Stimulated activated naive CD4-positive, alpha-beta T cell (primary cell): ENCODE measurements at regions not wholly inside any gene's neighbourhood (a gene's known extent, or its start where the extent isn't known, plus 50 kb on each side); places are given as distances from the start of the nearest gene placed in this dataset.

Experiments
- DNase-seq, 6 experiments: peaks; one replicate each; lab custom pipeline; 2025; lab: John Stamatoyannopoulos, UW

GRCh38 chr9:73011956-73012355 is 59.1 kb upstream of the ALDH1A1 start:
- no peak for DNase-seq

DNA sequence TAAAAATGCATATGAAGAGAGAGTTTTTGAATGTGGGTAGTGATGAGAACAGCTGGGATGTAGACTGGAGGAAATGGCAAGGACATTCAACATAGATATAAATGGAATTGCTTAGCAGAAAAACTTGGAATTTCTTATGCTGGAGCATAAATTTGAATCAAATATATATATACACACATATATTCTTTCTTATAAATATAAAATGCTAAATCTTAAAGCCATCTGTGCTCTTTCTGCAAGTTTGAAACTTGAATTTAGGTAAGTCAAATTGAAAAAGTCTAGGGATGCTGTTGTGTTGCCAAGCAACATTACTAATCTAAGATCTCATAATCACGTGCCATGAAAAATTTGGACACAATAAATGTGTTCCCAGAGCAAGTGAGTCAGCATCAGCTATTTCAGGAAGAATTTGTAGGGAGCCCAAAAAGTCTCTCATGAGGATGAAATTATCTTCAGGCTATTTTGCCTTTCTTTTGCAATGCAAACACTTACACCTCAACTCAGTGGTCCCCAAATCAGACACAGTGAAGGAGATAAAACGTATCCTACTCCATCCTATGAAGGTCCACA is 58.4 kb upstream of the ALDH1A1 start:
- DNase-seq: no peak

DNA sequence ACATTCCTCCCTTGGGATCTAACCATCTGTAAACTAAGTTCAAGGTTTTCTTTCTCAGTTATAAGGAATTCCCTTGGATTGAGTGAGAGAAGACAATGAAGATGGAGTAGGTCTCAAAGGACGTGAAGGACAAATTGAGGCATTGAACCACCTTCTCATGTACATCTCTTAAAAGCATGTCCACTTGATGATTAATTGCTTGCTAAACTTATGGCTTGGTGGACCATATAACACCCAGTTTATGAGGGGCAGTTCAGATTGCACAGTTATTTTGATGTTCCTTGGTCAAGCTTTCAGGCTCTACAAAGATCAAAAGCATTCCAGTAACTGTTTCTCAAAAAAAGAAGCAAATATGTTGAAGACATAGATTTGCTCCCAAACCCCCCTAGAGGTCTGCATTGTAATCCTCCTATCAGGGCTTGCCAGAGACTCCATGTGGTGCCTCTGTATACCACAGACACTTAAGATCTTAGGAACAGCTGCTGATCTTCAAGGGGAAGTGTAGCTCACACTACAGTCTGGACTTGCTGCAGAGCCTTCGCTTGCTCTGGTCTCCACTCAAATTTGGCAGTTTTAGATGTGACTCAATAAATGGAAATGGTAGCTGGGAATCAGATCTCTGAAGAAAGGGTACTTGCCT is 56.9 kb upstream of the ALDH1A1 start:
- DNase-seq: no peak

DNA sequence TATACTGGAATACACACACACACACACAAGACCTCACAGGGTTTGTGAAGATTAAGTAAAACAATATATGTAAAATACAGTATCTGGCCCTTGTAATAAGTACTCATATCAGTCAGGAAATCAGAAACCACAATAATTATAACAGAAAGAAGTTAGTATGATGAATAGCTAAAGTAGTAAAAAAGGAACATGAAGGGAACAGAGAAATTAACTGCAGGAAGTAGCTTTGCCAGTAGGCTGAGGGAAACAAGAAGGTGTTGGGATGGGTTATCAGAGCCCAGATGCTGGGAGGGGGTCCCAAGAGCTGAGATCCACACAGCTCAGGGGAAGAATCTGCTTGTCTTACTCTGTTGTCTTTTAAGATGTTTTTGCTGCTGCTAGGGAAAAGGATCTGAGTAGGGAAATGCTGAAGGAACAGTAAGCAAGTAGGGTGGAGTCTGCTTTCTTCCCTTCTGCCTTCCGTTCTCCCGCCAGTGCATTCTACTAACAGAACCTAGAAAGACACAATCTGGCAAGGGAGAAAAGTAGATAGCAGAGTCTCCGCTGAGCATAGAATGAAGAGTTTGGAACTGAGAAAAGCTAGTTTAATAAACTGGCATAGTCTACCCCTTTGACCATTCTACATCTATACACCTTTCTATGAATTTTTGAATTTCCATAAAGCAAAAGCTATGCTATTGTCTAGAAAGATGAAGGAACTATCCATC is 55.3 kb upstream of the ALDH1A1 start:
- no peak for DNase-seq

DNA sequence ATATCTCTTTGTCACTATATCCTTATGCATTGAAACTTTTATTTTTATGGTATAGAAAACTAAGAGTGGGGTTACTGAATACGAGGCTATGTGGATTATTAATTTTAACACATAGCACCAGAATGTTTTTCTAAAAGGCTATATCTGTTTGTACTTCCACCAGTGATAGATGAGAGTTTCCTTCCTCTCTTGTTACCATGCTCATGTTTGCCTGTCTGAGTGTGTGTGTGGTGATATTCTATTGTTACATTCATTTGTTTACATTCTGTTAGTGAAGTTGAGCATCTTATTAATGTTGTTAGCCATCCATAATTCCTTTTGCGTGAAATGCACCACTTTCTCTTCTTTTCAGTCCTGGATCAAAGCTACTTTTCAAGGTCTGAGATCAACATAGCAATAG is 54.1 kb upstream of the ALDH1A1 start:
- DNase-seq: no peak
